Hepatocyte (in vitro differentiated cells): ENCODE measurements at regions not wholly inside any gene's neighbourhood (a gene's known extent, or its start where the extent isn't known, plus 50 kb on each side); places are given as distances from the start of the nearest gene placed in this dataset.

Experiments
- DNase-seq: peaks from one replicate; pipeline ENCODE4 v3.0.0-alpha.2; 2016; ENCODE audit warnings: low spot score
- H2AFZ ChIP-seq: fragments of 200-600 bp; sonication (generic); 2 replicates; pipeline ENCODE4 v1.6.0; 2016; ENCODE audit warnings: antibody characterized with exemption, mild to moderate bottlenecking
- H3K27ac ChIP-seq: fragments of 200-600 bp; sonication (generic); 2 replicates; pipeline ENCODE4 v1.5.1; 2016; ENCODE audit warnings: mild to moderate bottlenecking
- H3K27me3 ChIP-seq: fragments of 200-600 bp; sonication (generic); 2 replicates; pipeline ENCODE4 v1.6.1; 2016
- H3K36me3 ChIP-seq: fragments of 200-600 bp; sonication (generic); replicated peaks from 2 replicates; pipeline ENCODE4 v1.5.1; 2016; ENCODE audit warnings: low read depth; ENCODE audit not compliant: insufficient read depth
- H3K4me1 ChIP-seq: fragments of 200-600 bp; sonication (generic); 2 replicates; pipeline ENCODE4 v1.5.1; 2016; ENCODE audit warnings: mild to moderate bottlenecking, moderate library complexity; ENCODE audit not compliant: insufficient read depth
- H3K4me2 ChIP-seq: fragments of 200-600 bp; sonication (generic); 2 replicates; pipeline ENCODE4 v1.6.0; 2016
- H3K4me3 ChIP-seq: fragments of 200-600 bp; sonication (generic); 2 replicates; pipeline ENCODE4 v1.5.1; 2016; ENCODE audit warnings: mild to moderate bottlenecking
- H3K79me2 ChIP-seq: fragments of 200-600 bp; sonication (generic); 2 replicates; pipeline ENCODE4 v1.6.0; 2017; ENCODE audit warnings: mild to moderate bottlenecking
- H3K9me2 ChIP-seq: fragments of 200-600 bp; sonication (generic); replicated peaks from 2 replicates; pipeline ENCODE4 v1.6.0; 2017; ENCODE audit warnings: mild to moderate bottlenecking; ENCODE audit not compliant: insufficient read depth
- H3K9me3 ChIP-seq: fragments of 200-600 bp; sonication (generic); 2 replicates; pipeline ENCODE4 v1.5.1; 2016; ENCODE audit warnings: low read depth, mild to moderate bottlenecking
- H4K20me1 ChIP-seq: fragments of 200-600 bp; sonication (generic); 2 replicates; pipeline ENCODE4 v1.6.0; 2016; ENCODE audit warnings: mild to moderate bottlenecking; ENCODE audit not compliant: insufficient read depth, poor library complexity, severe bottlenecking
- EZH2 ChIP-seq: fragments of 200-600 bp; sonication (generic); IDR thresholded peaks from 2 replicates; pipeline ENCODE4 v1.6.1; 2016; ENCODE audit warnings: antibody characterized with exemption, mild to moderate bottlenecking, borderline replicate concordance
- EZH2phosphoT487 ChIP-seq: fragments of 200-600 bp; sonication (generic); IDR thresholded peaks from one replicate; pipeline ENCODE4 v1.6.1; 2018; ENCODE audit warnings: antibody characterized with exemption, mild to moderate bottlenecking, low read depth, moderate library complexity; ENCODE audit not compliant: unreplicated experiment, severe bottlenecking
- whole genome bisulfite sequencing: methylation state at CpG from one replicate; pipeline ENCODE4 v1.1.6; 2016; ENCODE audit warnings: low lambda C conversion rate; ENCODE audit errors: missing lambda C conversion rate; 5-methylcytosine and 5-hydroxymethylcytosine counted together
- TF ChIP-seq, protein P1 (sequence below): fragments of 200-600 bp; sonication (generic); IDR thresholded peaks from 2 replicates; pipeline ENCODE4 v1.5.1; 2016; ENCODE audit warnings: antibody characterized with exemption, mild to moderate bottlenecking; ENCODE audit not compliant: poor library complexity

DNA sequence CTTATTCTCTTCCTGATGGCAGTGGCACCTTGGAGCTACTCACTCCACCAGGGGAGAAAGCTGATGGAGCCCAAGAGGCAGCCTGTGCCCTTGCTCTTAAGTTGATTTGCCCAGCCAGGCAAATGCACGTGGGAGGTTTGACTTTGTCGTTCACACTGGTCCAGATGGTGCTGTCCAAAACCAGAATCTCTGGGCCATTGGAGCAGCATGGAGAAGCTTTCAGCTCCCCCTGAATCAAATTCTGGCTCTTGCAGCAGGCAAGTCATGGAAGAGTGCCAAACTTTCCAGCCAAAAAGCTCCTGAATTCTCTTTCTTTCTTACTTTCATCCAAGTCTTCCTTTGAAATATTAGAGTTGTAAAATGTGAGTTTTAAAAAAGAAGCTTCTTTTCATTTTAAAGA, 970.4 kb downstream of the RPA4 start:
- Histone ChIP-seq H4K20me1 (no peaks in the 10 kb centered on the region), H3K4me2 (no peak overlapping the region), H3K27ac (no peak overlapping the region), H3K9me2 (no peaks in the 10 kb centered on the region), H3K36me3 (no peaks in the 10 kb centered on the region), H3K79me2 (no peaks in the 10 kb centered on the region), H3K27me3 (no peaks in the 10 kb centered on the region), H3K4me1 (no peaks in the 10 kb centered on the region), H3K4me3 (no peak overlapping the region), H3K9me3 (no peaks in the 10 kb centered on the region), H2AFZ (no peak overlapping the region)
- no peak for TF ChIP-seq EZH2
- TF ChIP-seq, protein P1, sequence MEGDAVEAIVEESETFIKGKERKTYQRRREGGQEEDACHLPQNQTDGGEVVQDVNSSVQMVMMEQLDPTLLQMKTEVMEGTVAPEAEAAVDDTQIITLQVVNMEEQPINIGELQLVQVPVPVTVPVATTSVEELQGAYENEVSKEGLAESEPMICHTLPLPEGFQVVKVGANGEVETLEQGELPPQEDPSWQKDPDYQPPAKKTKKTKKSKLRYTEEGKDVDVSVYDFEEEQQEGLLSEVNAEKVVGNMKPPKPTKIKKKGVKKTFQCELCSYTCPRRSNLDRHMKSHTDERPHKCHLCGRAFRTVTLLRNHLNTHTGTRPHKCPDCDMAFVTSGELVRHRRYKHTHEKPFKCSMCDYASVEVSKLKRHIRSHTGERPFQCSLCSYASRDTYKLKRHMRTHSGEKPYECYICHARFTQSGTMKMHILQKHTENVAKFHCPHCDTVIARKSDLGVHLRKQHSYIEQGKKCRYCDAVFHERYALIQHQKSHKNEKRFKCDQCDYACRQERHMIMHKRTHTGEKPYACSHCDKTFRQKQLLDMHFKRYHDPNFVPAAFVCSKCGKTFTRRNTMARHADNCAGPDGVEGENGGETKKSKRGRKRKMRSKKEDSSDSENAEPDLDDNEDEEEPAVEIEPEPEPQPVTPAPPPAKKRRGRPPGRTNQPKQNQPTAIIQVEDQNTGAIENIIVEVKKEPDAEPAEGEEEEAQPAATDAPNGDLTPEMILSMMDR, result no peak
- no peak for TF ChIP-seq EZH2phosphoT487
- no peak for DNase-seq
- WGBS, result 83% methylated on average over 2 of the region's 2 CpGs

DNA sequence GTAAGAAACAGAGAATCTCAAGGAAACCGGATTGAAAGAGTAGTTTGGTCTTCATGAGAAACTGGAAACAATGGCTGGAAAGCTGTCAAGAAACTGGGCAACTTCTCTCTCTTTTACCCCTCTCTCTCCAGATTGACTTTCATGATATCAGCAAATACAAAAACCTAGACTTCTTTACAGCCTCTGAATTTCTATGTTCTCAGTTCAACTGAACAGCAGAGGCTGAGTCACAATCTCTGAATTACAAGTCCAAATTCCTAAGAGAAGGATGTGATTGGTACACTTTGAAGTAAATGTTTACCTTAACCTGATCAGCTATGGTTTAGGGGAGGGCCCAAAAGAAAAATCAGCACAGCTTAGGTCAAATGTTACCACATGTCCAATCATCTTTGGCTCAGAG, 974.9 kb downstream of the RPA4 start:
- H3K9me2 ChIP-seq, result no peaks in the 10 kb centered on the region
- WGBS, result 100% methylated on average over 1 of the region's 1 CpG
- no peak overlapping the region for H2AFZ ChIP-seq
- TF ChIP-seq EZH2 (no peak), EZH2phosphoT487 (no peak)
- TF ChIP-seq, protein P1, result no peak
- H4K20me1 ChIP-seq, result no peaks in the 10 kb centered on the region
- no peak overlapping the region for H3K4me3 ChIP-seq
- no peaks in the 10 kb centered on the region for H3K27me3 ChIP-seq
- no peak for DNase-seq
- no peaks in the 10 kb centered on the region for H3K79me2 ChIP-seq
- no peaks in the 10 kb centered on the region for H3K36me3 ChIP-seq
- H3K4me2 ChIP-seq, result no peak overlapping the region
- no peak overlapping the region for H3K27ac ChIP-seq
- no peaks in the 10 kb centered on the region for H3K9me3 ChIP-seq
- no peaks in the 10 kb centered on the region for H3K4me1 ChIP-seq

DNA sequence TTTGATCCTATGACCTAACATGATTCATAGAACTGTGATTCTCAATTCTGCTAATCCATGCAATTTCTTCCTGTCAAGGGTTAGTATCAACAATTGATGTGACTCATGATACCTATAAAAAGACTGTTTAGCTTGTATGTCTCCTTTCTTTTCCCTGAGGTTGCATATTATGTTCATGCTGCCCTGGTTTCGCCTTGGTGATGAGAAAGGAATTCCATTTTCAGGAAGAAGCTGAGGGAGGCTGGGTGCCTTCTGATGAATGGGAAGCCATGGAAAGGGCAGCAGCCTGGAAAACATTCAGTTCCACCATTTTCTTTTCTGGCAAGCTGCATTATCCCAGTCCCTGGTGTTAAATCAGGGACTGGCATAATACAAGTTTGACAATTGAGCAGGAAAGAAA, 976.5 kb downstream of the RPA4 start:
- Histone ChIP-seq H3K9me3 (no peaks in the 10 kb centered on the region), H4K20me1 (no peaks in the 10 kb centered on the region), H2AFZ (no peak overlapping the region), H3K4me2 (no peak overlapping the region), H3K9me2 (no peaks in the 10 kb centered on the region), H3K27me3 (no peaks in the 10 kb centered on the region), H3K79me2 (no peaks in the 10 kb centered on the region), H3K36me3 (no peaks in the 10 kb centered on the region), H3K27ac (no peak overlapping the region), H3K4me1 (no peaks in the 10 kb centered on the region), H3K4me3 (no peak overlapping the region)
- WGBS, result 93% methylated on average over 1 of the region's 1 CpG
- no peak for DNase-seq
- TF ChIP-seq, protein P1, result no peak

DNA sequence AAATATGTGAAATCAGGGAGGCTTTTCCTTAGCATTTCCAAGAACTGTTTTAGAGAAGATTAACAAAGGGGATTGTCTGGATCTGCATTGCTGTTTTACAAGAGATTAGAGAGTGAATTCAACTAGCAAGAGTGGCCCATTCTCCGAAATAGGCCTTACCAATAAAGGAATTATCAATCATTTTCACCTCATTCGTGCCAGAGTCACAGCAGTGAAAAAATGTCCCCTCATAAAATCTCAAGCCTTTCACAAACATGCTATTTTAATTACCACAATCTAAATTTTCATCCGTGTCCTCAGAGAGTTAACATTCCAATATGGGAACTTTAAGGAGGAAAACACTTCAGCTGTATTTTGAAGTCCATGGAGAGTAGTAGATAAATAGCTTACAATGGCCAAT, 979.6 kb downstream of the RPA4 start:
- Histone ChIP-seq H3K4me2 (no peak overlapping the region), H3K9me2 (no peaks in the 10 kb centered on the region), H3K4me1 (no peaks in the 10 kb centered on the region), H2AFZ (no peak overlapping the region), H3K9me3 (no peaks in the 10 kb centered on the region), H3K4me3 (no peak overlapping the region), H4K20me1 (no peaks in the 10 kb centered on the region), H3K27ac (no peak overlapping the region), H3K79me2 (no peaks in the 10 kb centered on the region), H3K36me3 (no peaks in the 10 kb centered on the region), H3K27me3 (no peaks in the 10 kb centered on the region)
- TF ChIP-seq, protein P1, result no peak
- no peak for TF ChIP-seq EZH2
- no peak for TF ChIP-seq EZH2phosphoT487
- no peak for DNase-seq
- WGBS, result 39% methylated on average over 3 of the region's 3 CpGs
